Hematopoietic multipotent progenitor cell (in vitro differentiated cells): ENCODE measurements at regions not wholly inside any gene's neighbourhood (a gene's known extent, or its start where the extent isn't known, plus 50 kb on each side); places are given as distances from the start of the nearest gene placed in this dataset.
"Not testable (repeated sequence)": the region's sequence is repeated elsewhere in the genome, so short reads cannot be mapped to it uniquely, and the experiment has no call there.

Experiments
- DNase-seq, 3 donors: peaks; one replicate each; pipeline ENCODE4 v3.0.0-alpha.2; 2011 to 2015; ENCODE audit warnings: low read depth in 2 of 3, low spot score in 2 of 3

DNA sequence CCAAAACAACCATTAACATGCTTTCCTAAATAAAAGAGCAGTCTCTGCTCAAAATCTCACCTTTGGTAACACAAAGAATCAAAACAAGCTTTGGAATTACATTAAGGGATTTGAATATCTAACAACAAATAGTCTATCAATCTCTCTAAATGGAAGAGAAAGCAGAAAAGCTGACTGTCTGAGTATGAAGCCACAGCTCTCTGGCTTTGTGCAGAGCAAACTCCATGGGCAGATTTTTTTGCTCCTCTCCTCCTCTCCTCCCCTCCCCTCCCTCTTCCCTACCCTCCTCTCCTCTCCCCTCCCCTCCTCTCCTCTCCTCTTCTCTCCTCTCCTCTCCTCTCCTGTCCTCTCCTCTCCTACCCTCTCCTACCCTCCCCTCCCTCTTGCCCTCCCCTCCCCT is 329.5 kb upstream of the ETAA1 start:
- DNase-seq, result no peak

DNA sequence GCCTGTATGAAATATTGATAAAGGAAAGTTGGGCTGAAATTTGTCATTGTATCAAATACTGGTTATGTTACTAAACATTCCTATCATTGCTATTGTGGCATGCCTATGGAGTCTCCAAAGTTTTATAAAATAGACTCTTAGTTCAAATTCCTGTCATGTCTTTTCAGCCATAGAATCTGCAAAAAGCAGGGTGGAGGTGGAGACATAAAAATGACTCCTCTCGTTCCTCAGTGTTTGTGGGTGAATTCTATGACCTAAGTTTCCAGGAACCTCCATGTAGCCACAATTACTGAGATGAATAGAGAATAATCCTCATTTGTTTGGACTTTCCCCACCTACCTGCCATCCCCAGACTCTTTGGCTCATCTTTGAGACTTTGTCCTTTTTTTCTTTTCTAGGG is 326.3 kb upstream of the ETAA1 start:
- DNase-seq, result no peak

DNA sequence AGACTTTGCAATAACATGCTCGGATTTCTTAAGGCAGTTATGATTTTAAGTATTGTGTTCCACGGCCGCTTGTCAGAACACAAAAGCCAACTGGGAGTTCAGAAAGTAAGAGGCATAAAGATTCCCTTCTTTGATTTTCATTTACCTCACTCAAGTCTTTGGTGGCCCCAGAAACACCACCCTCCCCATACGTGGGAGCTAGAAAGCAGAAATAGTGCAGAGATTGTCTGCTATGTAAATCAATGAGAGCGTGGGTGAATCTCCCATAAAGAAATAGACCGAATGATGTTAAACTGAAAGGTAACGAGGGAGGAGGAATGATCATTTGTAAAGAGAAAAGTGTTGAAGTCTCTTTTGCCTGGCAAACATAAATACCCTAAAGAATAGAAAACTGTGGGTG is 322.1 kb upstream of the ETAA1 start:
- DNase-seq, result no peak

DNA sequence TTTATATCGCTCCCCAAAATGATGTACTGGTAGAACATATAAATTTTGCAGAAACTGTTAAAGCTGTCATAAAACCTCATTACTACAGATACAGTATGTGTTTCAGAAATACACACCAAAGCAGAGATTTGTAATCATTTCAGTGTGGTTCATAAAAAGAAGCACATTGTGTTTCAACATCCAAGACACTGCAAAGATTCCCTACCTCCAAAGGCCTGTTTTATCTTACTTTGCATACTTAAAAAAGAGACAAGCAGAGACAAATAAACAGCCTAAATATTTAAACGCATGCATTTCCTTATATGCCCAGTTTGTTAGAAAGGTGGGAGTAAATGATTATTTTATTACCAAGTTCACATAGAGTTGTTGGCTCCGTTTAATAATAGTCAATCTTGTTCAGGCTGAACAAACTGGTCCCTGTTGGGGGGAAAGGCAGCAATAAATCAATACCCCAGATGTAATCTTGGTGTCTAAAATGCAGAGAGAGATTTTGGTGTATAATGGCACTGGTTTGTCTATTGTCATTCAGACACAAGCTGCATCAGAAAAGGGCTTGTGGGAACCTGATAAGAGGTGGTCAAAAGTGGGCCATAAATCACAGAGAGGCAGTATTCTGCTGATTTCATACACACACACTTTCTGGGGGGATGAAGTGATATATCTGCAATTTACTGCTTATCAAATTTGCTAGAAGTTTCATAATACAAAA is 321.4 kb upstream of the ETAA1 start:
- DNase-seq, result no peak

DNA sequence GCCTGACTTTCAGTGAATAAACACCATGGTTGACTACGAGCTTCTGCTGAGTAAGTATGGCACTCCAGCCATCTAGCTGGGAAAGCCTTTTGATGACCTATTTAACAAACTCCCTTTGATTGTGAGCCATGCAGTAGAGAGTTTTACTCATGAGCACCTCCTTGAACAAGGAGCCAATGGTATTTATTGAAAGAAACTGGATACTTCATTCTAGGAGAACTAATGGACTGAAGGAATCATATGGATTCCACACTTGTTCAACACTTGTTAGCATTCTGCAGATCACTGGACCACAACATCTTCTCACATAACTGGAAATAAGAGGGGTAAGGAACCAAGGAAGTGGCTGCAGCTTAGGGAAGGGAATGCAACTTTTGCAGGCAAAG is 320.9 kb upstream of the ETAA1 start:
- no peak for DNase-seq

- no peak for DNase-seq
These were observed 317.4 kb upstream of the ETAA1 start for GRCh38 chr2:67079729-67080128.

DNA sequence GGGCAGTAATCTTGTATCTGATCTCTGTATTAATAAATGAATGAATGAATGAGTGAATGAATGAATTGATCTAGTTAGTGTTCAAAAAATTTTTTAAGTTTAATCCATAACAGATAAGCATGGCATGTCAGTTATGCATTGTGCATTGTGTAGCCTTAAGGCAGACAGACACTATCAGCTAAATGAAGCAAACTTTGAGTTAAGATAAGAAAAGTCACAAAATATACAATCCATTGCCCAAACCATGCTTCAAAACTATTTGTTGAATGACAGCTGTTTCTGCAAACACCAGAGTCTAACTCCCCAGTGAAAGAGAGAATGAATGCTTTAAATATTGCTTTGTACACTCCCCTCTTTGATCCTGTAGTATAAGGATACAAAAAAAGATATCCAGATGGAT is 314.3 kb upstream of the ETAA1 start:
- no peak for DNase-seq

GRCh38 chr2:67083951-67084350 is 313.2 kb upstream of the ETAA1 start:
- DNase-seq, result no peak

DNA sequence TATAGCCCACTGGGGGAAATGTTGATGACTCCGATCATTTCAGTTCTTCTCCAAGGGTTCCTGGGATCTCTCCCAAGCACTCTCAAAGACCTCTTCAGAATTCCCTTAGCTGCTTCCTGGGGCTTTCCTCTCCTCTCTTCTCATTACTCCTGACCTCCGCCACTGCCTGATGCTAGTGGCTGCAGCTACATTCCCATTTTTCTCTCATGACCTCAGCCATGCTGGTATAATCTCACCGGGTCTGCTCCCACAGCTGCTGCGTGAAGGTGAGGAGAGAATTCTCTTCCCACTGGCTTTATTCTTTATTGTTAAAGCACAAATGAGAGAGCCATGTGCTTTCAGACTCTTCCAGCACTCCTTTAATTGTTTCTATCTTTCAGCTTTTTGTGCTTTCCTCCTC is 312.0 kb upstream of the ETAA1 start:
- no peak for DNase-seq

GRCh38 chr2:67091681-67092080 is 305.5 kb upstream of the ETAA1 start:
- DNase-seq, result no peak

DNA sequence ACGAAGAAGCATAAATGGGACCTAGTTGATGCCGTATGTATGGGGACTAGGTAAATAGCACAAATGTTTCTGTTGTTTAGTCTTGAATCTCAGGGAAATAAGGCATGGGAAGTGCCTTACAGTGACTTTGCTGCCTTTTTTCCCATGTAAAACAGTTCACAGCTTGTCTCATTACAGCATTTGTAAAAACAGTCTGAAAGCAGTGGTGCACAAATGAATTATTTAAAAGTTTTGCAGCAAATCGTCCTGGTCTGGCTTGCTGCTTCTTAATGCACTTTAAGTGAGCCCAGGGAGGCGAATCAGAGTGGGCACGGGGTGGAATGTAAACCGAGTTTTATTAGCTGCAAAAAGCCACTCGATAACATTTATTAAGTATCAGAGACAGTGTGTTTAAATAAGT is 302.0 kb upstream of the ETAA1 start:
- DNase-seq, result no peak

- no peak for DNase-seq
These were observed 300.2 kb upstream of the ETAA1 start for GRCh38 chr2:67096886-67097285.

DNA sequence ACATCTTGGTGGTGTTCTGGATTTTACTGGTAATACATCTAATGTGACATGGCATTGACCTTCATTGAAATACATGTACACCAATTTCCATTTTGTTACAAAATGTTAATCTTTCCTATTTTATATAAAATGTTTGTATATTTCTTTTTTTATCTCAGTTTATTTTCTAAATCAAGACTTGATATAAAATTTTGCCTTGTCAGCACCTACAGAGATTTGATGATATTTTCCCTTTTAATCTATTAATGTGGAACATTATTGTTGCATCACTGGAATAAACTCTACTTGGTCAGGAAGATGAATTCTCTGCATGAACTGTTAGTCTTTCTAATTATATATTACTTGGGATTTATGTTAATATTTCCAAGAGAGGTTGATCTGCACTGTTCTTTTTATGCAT is 294.0 kb upstream of the ETAA1 start:
- DNase-seq, result no peak

- DNase-seq, result no peak
These were observed 288.9 kb upstream of the ETAA1 start for GRCh38 chr2:67108231-67108630.

- DNase-seq, result no peak
These were observed 272.6 kb upstream of the ETAA1 start for GRCh38 chr2:67124531-67124930.

DNA sequence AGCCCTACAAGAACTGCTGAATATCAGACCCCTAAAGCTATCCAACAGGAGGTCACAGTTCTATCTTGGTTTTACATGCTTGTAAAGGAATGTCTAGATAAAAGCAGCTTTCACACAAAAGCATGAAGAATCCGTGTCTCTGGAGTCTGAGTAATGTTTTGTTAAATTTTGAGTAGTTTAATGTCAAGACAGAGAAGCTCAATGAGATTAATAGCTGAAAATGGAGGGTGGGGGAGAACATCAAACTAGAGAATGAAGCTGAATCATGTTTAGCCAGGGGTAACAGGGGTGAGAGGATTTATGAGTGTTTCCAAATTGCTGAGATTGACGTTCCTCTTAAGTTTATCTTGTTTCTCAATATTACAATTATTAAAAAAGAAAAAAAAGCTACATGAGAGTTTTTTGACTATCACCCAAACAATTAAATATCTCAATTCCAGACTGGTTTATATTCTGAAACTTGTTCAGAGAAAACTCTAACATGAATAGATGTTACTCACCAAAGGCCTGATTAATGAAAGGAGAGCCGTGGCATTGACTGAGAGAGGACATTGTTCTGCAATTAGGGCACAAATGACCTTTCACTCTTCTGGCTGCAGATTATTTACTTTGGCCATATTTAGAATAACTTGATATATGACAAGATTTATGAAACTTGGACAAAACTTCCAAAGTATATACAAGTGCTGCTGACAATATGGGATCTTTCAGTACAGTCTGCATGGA is 266.4 kb upstream of the ETAA1 start:
- no peak for DNase-seq

DNA sequence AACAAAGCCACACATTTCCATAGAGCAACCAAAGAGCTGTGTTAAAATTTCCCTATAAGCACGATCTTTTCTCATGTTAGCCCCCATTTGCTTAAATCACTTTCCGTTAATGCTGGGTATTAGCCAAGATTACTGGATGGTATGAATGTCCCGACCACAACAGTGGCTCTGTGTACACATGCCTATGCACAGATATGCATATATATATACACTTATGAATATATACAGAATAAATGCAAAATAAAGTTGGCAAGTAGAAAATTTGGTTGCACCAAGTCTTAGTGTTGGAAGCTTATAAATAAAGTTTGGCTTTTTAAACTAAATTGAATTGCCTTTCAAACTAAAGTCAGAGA is 265.9 kb upstream of the ETAA1 start:
- no peak for DNase-seq

- not testable (repeated sequence) for DNase-seq
These were observed 264.6 kb upstream of the ETAA1 start for GRCh38 chr2:67132441-67132940.

GRCh38 chr2:67135208-67135607 is 261.9 kb upstream of the ETAA1 start:
- DNase-seq, result no peak

GRCh38 chr2:67137699-67138098 is 259.4 kb upstream of the ETAA1 start:
- DNase-seq, result no peak

DNA sequence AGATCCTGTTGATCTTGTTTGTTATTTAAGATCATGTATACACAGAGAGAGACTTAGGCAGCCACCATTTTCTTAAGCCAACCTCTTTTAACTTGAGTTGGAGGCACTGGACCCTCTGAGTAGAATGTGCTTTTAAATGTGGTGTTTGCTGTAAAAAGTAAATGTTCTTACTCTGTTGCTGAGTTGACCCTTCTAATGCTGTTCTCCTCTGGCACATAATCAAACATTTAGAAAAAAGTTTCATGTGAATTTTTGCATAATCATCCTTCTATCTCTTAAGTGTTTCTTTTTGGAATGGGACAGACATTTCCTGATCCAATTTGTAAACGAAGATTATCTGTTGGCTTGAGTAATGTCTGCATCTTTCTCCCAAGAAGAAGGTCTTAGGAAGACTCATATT is 255.1 kb upstream of the ETAA1 start:
- DNase-seq, result no peak

- DNase-seq, result no peak
These were observed 254.4 kb upstream of the ETAA1 start for GRCh38 chr2:67142741-67143140.

GRCh38 chr2:67145851-67146250 is 251.3 kb upstream of the ETAA1 start:
- no peak for DNase-seq
